SK-N-SH (cell line): ENCODE measurements at regions not wholly inside any gene's neighbourhood (a gene's known extent, or its start where the extent isn't known, plus 50 kb on each side); places are given as distances from the start of the nearest gene placed in this dataset.

ENCODE experiments used
- CTCF ChIA-PET: fragments of 300-600, 350-600 bp; formaldehyde crosslinking; extraction: SDS; loops from one replicate; lab custom pipeline; 2021; lab: Yijun Ruan, JAX
- POLR2A ChIA-PET: fragments of 350-600 bp; sonication (Branson Sonifier 250); formaldehyde crosslinking; extraction: SDS; loops from one replicate; lab custom pipeline; 2020; ENCODE audit warnings: antibody characterized with exemption, inconsistent platforms; lab: Yijun Ruan, JAX
- DNase-seq: peaks from one replicate; pipeline ENCODE4 v3.0.0; 2012
- H2AFZ ChIP-seq: fragments of 200-600 bp; sonication (generic); 2 replicates; pipeline ENCODE4 v1.8.1; 2016; ENCODE audit warnings: antibody characterized with exemption, mild to moderate bottlenecking, low read depth
- H3F3A ChIP-seq: fragments of 200-600 bp; sonication (generic); replicated peaks from 2 replicates; pipeline ENCODE3; 2016; ENCODE audit warnings: antibody characterized with exemption, mild to moderate bottlenecking; ENCODE audit not compliant: insufficient read depth
- H3K27ac ChIP-seq, 2 experiments: fragments of 200-500 bp in 1 of 2; fragments of 200-600 bp in 1 of 2; sonication (Bioruptor generic) in 1 of 2; sonication (generic), shearing (Covaris generic) in 1 of 2; 2 replicates each; pipeline versions ENCODE4 v1.5.1 to v1.6.1; 2014 to 2016; ENCODE audit warnings: low read depth in 2 of 2, inconsistent platforms in 1 of 2, low read length in 1 of 2, mild to moderate bottlenecking in 1 of 2, mixed read lengths in 1 of 2
- H3K27me3 ChIP-seq: fragments of 200-600 bp; sonication (generic), shearing (Covaris generic); 2 replicates; pipeline ENCODE4 v1.6.1; 2016; ENCODE audit warnings: mixed run types; ENCODE audit not compliant: insufficient read depth
- H3K36me3 ChIP-seq, 2 experiments: fragments of 200-500 bp in 1 of 2; fragments of 200-600 bp in 1 of 2; sonication (Bioruptor generic) in 1 of 2; sonication (generic) in 1 of 2; replicated peaks in 1 of 2; 2 replicates each; pipeline versions ENCODE3 to v1.5.1; 2014 to 2016; ENCODE audit warnings: low read length in 1 of 2, mild to moderate bottlenecking in 1 of 2; ENCODE audit not compliant: insufficient read depth in 2 of 2, control insufficient read depth in 1 of 2
- H3K4me1 ChIP-seq, 2 experiments: fragments of 200-500 bp in 1 of 2; fragments of 200-600 bp in 1 of 2; sonication (Bioruptor generic) in 1 of 2; sonication (generic), shearing (Covaris generic) in 1 of 2; 2 replicates each; pipeline versions ENCODE4 v1.5.1 to v1.6.1; 2014 to 2016; ENCODE audit warnings: low read depth in 1 of 2, low read length in 1 of 2, mixed run types in 1 of 2; ENCODE audit not compliant: insufficient read depth in 2 of 2, control insufficient read depth in 1 of 2
- H3K4me2 ChIP-seq: fragments of 200-600 bp; sonication (generic), shearing (Covaris generic); 2 replicates; pipeline ENCODE4 v1.6.1; 2017; ENCODE audit warnings: mixed run types
- H3K4me3 ChIP-seq, 2 experiments: fragments of 200-500 bp in 1 of 2; fragments of 200-600 bp in 1 of 2; sonication (Bioruptor generic) in 1 of 2; sonication (generic), shearing (Covaris generic) in 1 of 2; 2 replicates each; pipeline versions ENCODE4 v1.5.1 to v1.8.1; 2014 to 2016; ENCODE audit warnings: low read depth in 2 of 2, inconsistent platforms in 1 of 2, low read length in 1 of 2, mild to moderate bottlenecking in 1 of 2, mixed read lengths in 1 of 2, moderate library complexity in 1 of 2
- H3K79me2 ChIP-seq: fragments of 200-600 bp; sonication (generic); 2 replicates; pipeline ENCODE4 v1.8.1; 2017; ENCODE audit warnings: mild to moderate bottlenecking; ENCODE audit not compliant: insufficient read depth
- H3K9ac ChIP-seq: fragments of 200-600 bp; sonication (generic); 2 replicates; pipeline ENCODE4 v1.6.1; 2017; ENCODE audit warnings: mixed run types
- H3K9me2 ChIP-seq: fragments of 200-600 bp; sonication (generic); 2 replicates; pipeline ENCODE4 v1.6.1; 2017; ENCODE audit warnings: mixed run types
- H3K9me3 ChIP-seq: fragments of 200-600 bp; sonication (generic); 2 replicates; pipeline ENCODE4 v1.6.1; 2017; ENCODE audit warnings: mixed run types, mild to moderate bottlenecking, moderate library complexity
- H4K20me1 ChIP-seq: fragments of 200-600 bp; sonication (generic); 2 replicates; pipeline ENCODE4 v1.6.1; 2017; ENCODE audit warnings: mild to moderate bottlenecking, mixed run types; ENCODE audit not compliant: insufficient read depth
- CTCF ChIP-seq: fragments of 200-600 bp; sonication (generic); IDR thresholded peaks from 2 replicates; pipeline ENCODE4 v1.6.1; 2017; ENCODE audit warnings: antibody characterized with exemption, mild to moderate bottlenecking, moderate library complexity
- GABPA ChIP-seq: IDR thresholded peaks from 2 replicates; pipeline ENCODE4 v1.4.0; 2012; ENCODE audit warnings: low read depth, mild to moderate bottlenecking
- MEF2A ChIP-seq: IDR thresholded peaks from 2 replicates; pipeline ENCODE4 v1.4.0; 2012; ENCODE audit warnings: low read depth, borderline replicate concordance
- NRF1 ChIP-seq: IDR thresholded peaks from 2 replicates; pipeline ENCODE4 v1.6.1; 2012; ENCODE audit warnings: low read depth, mild to moderate bottlenecking, low read length
- RCOR1 ChIP-seq: fragments of 150-350 bp; IDR thresholded peaks from 2 replicates; pipeline ENCODE4 v1.6.1; 2017; ENCODE audit warnings: antibody characterized with exemption, low read length
- RXRA ChIP-seq: IDR thresholded peaks from 2 replicates; pipeline ENCODE4 v1.4.0; 2012; ENCODE audit warnings: low read depth, mild to moderate bottlenecking, borderline replicate concordance
- TCF12 ChIP-seq: IDR thresholded peaks from 2 replicates; pipeline ENCODE4 v1.4.0; 2012
- TEAD4 ChIP-seq: IDR thresholded peaks from 2 replicates; pipeline ENCODE4 v1.4.0; 2012; ENCODE audit warnings: mild to moderate bottlenecking, borderline replicate concordance; ENCODE audit not compliant: insufficient read depth
- USF2 ChIP-seq: fragments of 150-350 bp; IDR thresholded peaks from 2 replicates; pipeline ENCODE4 v1.6.1; 2017; ENCODE audit warnings: antibody characterized with exemption, low read length, low read depth, borderline replicate concordance
- WGBS: methylation state at CpG from one replicate; pipeline ENCODE4 v1.1.6; 2017; ENCODE audit warnings: low lambda C conversion rate; 5-methylcytosine and 5-hydroxymethylcytosine counted together
- TF ChIP-seq, protein P1 (sequence below): IDR thresholded peaks from 2 replicates; pipeline ENCODE4 v1.4.0; 2012; ENCODE audit warnings: low read depth, borderline replicate concordance
- TF ChIP-seq, protein P2 (sequence below): IDR thresholded peaks from 2 replicates; pipeline ENCODE4 v1.4.0; 2012; ENCODE audit warnings: low read depth
- TF ChIP-seq, protein P3 (sequence below): IDR thresholded peaks from 2 replicates; pipeline ENCODE4 v1.4.0; 2012; ENCODE audit warnings: low read depth, borderline replicate concordance

GRCh38 chr4:164512124-164512523 is 241.8 kb upstream of the SMIM31 start:
- POLR2A ChIA-PET: no interaction called here

GRCh38 chr4:164514765-164515164 is 239.2 kb upstream of the SMIM31 start:
- no peak overlapping the region for H3K9ac ChIP-seq
- TF ChIP-seq, protein P1, sequence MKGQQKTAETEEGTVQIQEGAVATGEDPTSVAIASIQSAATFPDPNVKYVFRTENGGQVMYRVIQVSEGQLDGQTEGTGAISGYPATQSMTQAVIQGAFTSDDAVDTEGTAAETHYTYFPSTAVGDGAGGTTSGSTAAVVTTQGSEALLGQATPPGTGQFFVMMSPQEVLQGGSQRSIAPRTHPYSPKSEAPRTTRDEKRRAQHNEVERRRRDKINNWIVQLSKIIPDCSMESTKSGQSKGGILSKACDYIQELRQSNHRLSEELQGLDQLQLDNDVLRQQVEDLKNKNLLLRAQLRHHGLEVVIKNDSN: no peak
- no peak for TF ChIP-seq CTCF
- TF ChIP-seq RCOR1: no peak
- no peak for TF ChIP-seq TEAD4
- no peak for TF ChIP-seq GABPA
- TF ChIP-seq, protein P2, sequence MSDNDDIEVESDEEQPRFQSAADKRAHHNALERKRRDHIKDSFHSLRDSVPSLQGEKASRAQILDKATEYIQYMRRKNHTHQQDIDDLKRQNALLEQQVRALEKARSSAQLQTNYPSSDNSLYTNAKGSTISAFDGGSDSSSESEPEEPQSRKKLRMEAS: no peak
- no peak for TF ChIP-seq TCF12
- no peak for TF ChIP-seq RXRA
- TF ChIP-seq USF2: no peak
- no peaks in the 10 kb centered on the region for H3K9me2 ChIP-seq
- no peaks in the 10 kb centered on the region for H3K36me3 ChIP-seq
- no peaks in the 10 kb centered on the region for H4K20me1 ChIP-seq
- H3K4me3 ChIP-seq: no peak overlapping the region
- no peaks in the 10 kb centered on the region for H3K4me1 ChIP-seq
- H3F3A ChIP-seq: no peaks in the 10 kb centered on the region
- H3K79me2 ChIP-seq: no peaks in the 10 kb centered on the region
- ChIA-PET CTCF (no interaction called here), POLR2A (no interaction called here)
- no peaks in the 10 kb centered on the region for H3K27me3 ChIP-seq
- H2AFZ ChIP-seq: no peak overlapping the region
- no peak overlapping the region for H3K27ac ChIP-seq
- no peak overlapping the region for H3K4me2 ChIP-seq
- DNase-seq: no peak
- H3K9me3 ChIP-seq: no peaks in the 10 kb centered on the region

More at GRCh38 chr4:164512124-164512523, 241.8 kb upstream of the SMIM31 start:
- H3F3A ChIP-seq: no peaks in the 10 kb centered on the region
- H3K27ac ChIP-seq: no peak overlapping the region
- no peak overlapping the region for H3K9ac ChIP-seq
- no peak overlapping the region for H3K4me3 ChIP-seq
- H3K4me1 ChIP-seq: no peaks in the 10 kb centered on the region
- H3K27me3 ChIP-seq: no peaks in the 10 kb centered on the region
- CTCF ChIA-PET: no interaction called here
- no peaks in the 10 kb centered on the region for H3K9me2 ChIP-seq
- no peak overlapping the region for H2AFZ ChIP-seq
- no peak for DNase-seq
- WGBS: 0% methylated on average over 2 of the region's 2 CpGs
- H3K79me2 ChIP-seq: no peaks in the 10 kb centered on the region
- H3K36me3 ChIP-seq: no peaks in the 10 kb centered on the region
- H4K20me1 ChIP-seq: no peaks in the 10 kb centered on the region
- no peaks in the 10 kb centered on the region for H3K9me3 ChIP-seq
- no peak overlapping the region for H3K4me2 ChIP-seq
- TF ChIP-seq NRF1 (no peak), MEF2A (no peak), TCF12 (no peak)
- TF ChIP-seq, protein P3, sequence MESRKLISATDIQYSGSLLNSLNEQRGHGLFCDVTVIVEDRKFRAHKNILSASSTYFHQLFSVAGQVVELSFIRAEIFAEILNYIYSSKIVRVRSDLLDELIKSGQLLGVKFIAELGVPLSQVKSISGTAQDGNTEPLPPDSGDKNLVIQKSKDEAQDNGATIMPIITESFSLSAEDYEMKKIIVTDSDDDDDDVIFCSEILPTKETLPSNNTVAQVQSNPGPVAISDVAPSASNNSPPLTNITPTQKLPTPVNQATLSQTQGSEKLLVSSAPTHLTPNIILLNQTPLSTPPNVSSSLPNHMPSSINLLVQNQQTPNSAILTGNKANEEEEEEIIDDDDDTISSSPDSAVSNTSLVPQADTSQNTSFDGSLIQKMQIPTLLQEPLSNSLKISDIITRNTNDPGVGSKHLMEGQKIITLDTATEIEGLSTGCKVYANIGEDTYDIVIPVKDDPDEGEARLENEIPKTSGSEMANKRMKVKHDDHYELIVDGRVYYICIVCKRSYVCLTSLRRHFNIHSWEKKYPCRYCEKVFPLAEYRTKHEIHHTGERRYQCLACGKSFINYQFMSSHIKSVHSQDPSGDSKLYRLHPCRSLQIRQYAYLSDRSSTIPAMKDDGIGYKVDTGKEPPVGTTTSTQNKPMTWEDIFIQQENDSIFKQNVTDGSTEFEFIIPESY: no peak
